Uterus (tissue), 3 donors: ENCODE measurements at regions not wholly inside any gene's neighbourhood (a gene's known extent, or its start where the extent isn't known, plus 50 kb on each side); places are given as distances from the start of the nearest gene placed in this dataset.
"Not testable (repeated sequence)": the region's sequence is repeated elsewhere in the genome, so short reads cannot be mapped to it uniquely, and the experiment has no call there.

Experiments used
- DNase-seq, 2 donors: peaks; one replicate each; pipeline ENCODE4 v3.0.0-alpha.2; 2019 to 2020
- H3K27ac ChIP-seq, 2 donors: fragments of 200-600 bp; sonication (generic); 1 replicate in 1 of 2; 2 replicates in 1 of 2; pipeline ENCODE4 v1.5.1; 2016 to 2018
- H3K27me3 ChIP-seq, 2 donors: fragments of 200-600 bp; sonication (generic); one replicate each; pipeline ENCODE4 v1.5.1; 2018 to 2019; ENCODE audit warnings: control low read depth in 1 of 2
- H3K36me3 ChIP-seq, 2 donors: fragments of 200-600 bp; sonication (generic); one replicate each; pipeline ENCODE4 v1.5.1; 2019; ENCODE audit warnings: control low read depth in 1 of 2
- H3K4me1 ChIP-seq, 2 donors: fragments of 200-600 bp; sonication (generic); one replicate each; pipeline ENCODE4 v1.5.1; 2018 to 2019; ENCODE audit warnings: control low read depth in 1 of 2
- H3K4me3 ChIP-seq, 2 donors: fragments of 200-600 bp; sonication (generic); 1 replicate in 1 of 2; 2 replicates in 1 of 2; pipeline ENCODE4 v1.5.1; 2018 to 2019; ENCODE audit warnings: mild to moderate bottlenecking in 1 of 2
- H3K9me3 ChIP-seq, 2 donors: fragments of 200-600 bp; sonication (generic); one replicate each; pipeline ENCODE4 v1.5.1; 2019; ENCODE audit warnings: control low read depth in 1 of 2
- POLR2A ChIP-seq, 2 donors: fragments of 450-650 bp; IDR thresholded peaks; one replicate each; pipeline ENCODE4 v1.6.1; 2016; ENCODE audit warnings: antibody characterized with exemption in 2 of 2, mild to moderate bottlenecking in 1 of 2, moderate library complexity in 1 of 2
- intact Hi-C: fragments of 100-400 bp; cut with DNase I; formaldehyde crosslinking; loops from one replicate; pipeline ENCODE4 v1.15.1; 2023; ENCODE audit warnings: low total_unique reads
- TF ChIP-seq, protein P1 (sequence below), 4 experiments: fragments of 200-600 bp in 2 of 4; fragments of 450-650 bp in 2 of 4; sonication (generic) in 2 of 4; IDR thresholded peaks; one replicate each; pipeline ENCODE4 v1.5.1; 2016 to 2019; ENCODE audit warnings: antibody characterized with exemption in 4 of 4, mild to moderate bottlenecking in 2 of 4, moderate library complexity in 1 of 4
- donor health status: DM: yes; HTN: yes; CAD: no.

- H3K27ac ChIP-seq: no peak overlapping the region
- DNase-seq: no peak
- no peaks in the 10 kb centered on the region for H3K4me1 ChIP-seq
- H3K36me3 ChIP-seq: no peaks in the 10 kb centered on the region
- TF ChIP-seq, protein P1, sequence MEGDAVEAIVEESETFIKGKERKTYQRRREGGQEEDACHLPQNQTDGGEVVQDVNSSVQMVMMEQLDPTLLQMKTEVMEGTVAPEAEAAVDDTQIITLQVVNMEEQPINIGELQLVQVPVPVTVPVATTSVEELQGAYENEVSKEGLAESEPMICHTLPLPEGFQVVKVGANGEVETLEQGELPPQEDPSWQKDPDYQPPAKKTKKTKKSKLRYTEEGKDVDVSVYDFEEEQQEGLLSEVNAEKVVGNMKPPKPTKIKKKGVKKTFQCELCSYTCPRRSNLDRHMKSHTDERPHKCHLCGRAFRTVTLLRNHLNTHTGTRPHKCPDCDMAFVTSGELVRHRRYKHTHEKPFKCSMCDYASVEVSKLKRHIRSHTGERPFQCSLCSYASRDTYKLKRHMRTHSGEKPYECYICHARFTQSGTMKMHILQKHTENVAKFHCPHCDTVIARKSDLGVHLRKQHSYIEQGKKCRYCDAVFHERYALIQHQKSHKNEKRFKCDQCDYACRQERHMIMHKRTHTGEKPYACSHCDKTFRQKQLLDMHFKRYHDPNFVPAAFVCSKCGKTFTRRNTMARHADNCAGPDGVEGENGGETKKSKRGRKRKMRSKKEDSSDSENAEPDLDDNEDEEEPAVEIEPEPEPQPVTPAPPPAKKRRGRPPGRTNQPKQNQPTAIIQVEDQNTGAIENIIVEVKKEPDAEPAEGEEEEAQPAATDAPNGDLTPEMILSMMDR (IDR thresholded peaks at IDR 0.05): no peak
- no peak for TF ChIP-seq POLR2A (IDR thresholded peaks at IDR 0.05)
- intact Hi-C loops: no loop called here
- no peaks in the 10 kb centered on the region for H3K9me3 ChIP-seq
- H3K4me3 ChIP-seq: no peak overlapping the region
- no peaks in the 10 kb centered on the region for H3K27me3 ChIP-seq
Observed at GRCh38 chr4:178003098-178003657, 560.9 kb upstream of the AGA start.

- intact Hi-C loops: no loop called here
- H3K4me1 ChIP-seq: no peaks in the 10 kb centered on the region
- no peak overlapping the region for H3K27ac ChIP-seq
- H3K4me3 ChIP-seq: no peak overlapping the region
- no peaks in the 10 kb centered on the region for H3K27me3 ChIP-seq
- no peaks in the 10 kb centered on the region for H3K9me3 ChIP-seq
- TF ChIP-seq, protein P1 (IDR thresholded peaks at IDR 0.05): no peak
- no peak for TF ChIP-seq POLR2A (IDR thresholded peaks at IDR 0.05)
- H3K36me3 ChIP-seq: no peaks in the 10 kb centered on the region
- DNase-seq: no peak
Observed at GRCh38 chr4:178010596-178010995, 568.4 kb upstream of the AGA start.

GRCh38 chr4:178015046-178015445, 572.8 kb upstream of the AGA start:
- H3K27ac ChIP-seq, H3K4me3 ChIP-seq, DNase-seq, intact Hi-C loops, H3K36me3 ChIP-seq, H3K4me1 ChIP-seq, H3K9me3 ChIP-seq, H3K27me3 ChIP-seq: not testable (repeated sequence)

GRCh38 chr4:178026999-178027398, 584.8 kb upstream of the AGA start:
- no peaks in the 10 kb centered on the region for H3K4me1 ChIP-seq
- H3K36me3 ChIP-seq: no peaks in the 10 kb centered on the region
- TF ChIP-seq, protein P1 (IDR thresholded peaks at IDR 0.05): no peak
- TF ChIP-seq POLR2A (IDR thresholded peaks at IDR 0.05): no peak
- H3K27me3 ChIP-seq: no peaks in the 10 kb centered on the region
- H3K27ac ChIP-seq: no peak overlapping the region
- no peaks in the 10 kb centered on the region for H3K9me3 ChIP-seq
- intact Hi-C loops: no loop called here
- no peak overlapping the region for H3K4me3 ChIP-seq
- no peak for DNase-seq

GRCh38 chr4:178027796-178028195, 585.6 kb upstream of the AGA start:
- Histone ChIP-seq H3K36me3 (no peaks in the 10 kb centered on the region), H3K9me3 (no peaks in the 10 kb centered on the region), H3K27ac (no peak overlapping the region), H3K4me1 (no peaks in the 10 kb centered on the region), H3K4me3 (no peak overlapping the region), H3K27me3 (no peaks in the 10 kb centered on the region)
- intact Hi-C loops: no loop called here
- no peak for DNase-seq
- TF ChIP-seq, protein P1 (IDR thresholded peaks at IDR 0.05): no peak
- no peak for TF ChIP-seq POLR2A (IDR thresholded peaks at IDR 0.05)

GRCh38 chr4:178028481-178028880, 586.2 kb upstream of the AGA start:
- Histone ChIP-seq H3K4me1 (no peaks in the 10 kb centered on the region), H3K36me3 (no peaks in the 10 kb centered on the region), H3K4me3 (no peak overlapping the region), H3K27me3 (no peaks in the 10 kb centered on the region), H3K9me3 (no peaks in the 10 kb centered on the region), H3K27ac (no peak overlapping the region)
- intact Hi-C loops: no loop called here
- no peak for TF ChIP-seq POLR2A (IDR thresholded peaks at IDR 0.05)
- TF ChIP-seq, protein P1 (IDR thresholded peaks at IDR 0.05): no peak
- DNase-seq: no peak
